Left forelimb (tissue), 1 donor: ENCODE measurements at regions not wholly inside any gene's neighbourhood (a gene's known extent, or its start where the extent isn't known, plus 50 kb on each side); places are given as distances from the start of the nearest gene placed in this dataset.

Experiments used
- DNase-seq: peaks from one replicate; pipeline ENCODE4 v3.0.0-alpha.2; 2018; ENCODE audit warnings: low spot score

- DNase-seq, result no peak
Observed at GRCh38 chr18:59758106-59758505, 60.9 kb upstream of the CCBE1 start.

- DNase-seq, result no peak
Observed at GRCh38 chr18:59752666-59753065, 55.4 kb upstream of the CCBE1 start.

GRCh38 chr18:59751186-59751585 is 54.0 kb upstream of the CCBE1 start:
- no peak for DNase-seq

- no peak for DNase-seq
Observed at GRCh38 chr18:59748628-59749360, 51.6 kb upstream of the CCBE1 start.
